IMR-90 (cell line): ENCODE measurements at regions not wholly inside any gene's neighbourhood (a gene's known extent, or its start where the extent isn't known, plus 50 kb on each side); places are given as distances from the start of the nearest gene placed in this dataset.
A peak's percentile ranks its signal among the peaks of the same experiment; 100 is the strongest.

Experiments
- ATAC-seq: fragments of 200-7000 bp; cut with Tn5 transposase; 2 replicates; pipeline ENCODE4 v1.9.1; 2020; ENCODE audit warnings: low read depth, mild to moderate bottlenecking, moderate library complexity
- BruUV-seq: library from RNA; stranded (reverse); fragments of 400-500 nt; replicated peaks from 2 replicates; lab custom pipeline; 2021; lab: Mats Ljungman, UMichigan
- CTCF ChIA-PET: fragments of 300-600 bp; formaldehyde crosslinking; extraction: SDS; loops from one replicate; lab custom pipeline; 2021; ENCODE audit warnings: antibody characterized with exemption; lab: Yijun Ruan, JAX
- POLR2A ChIA-PET: fragments of 300-600 bp; sonication (Branson Sonifier 250); formaldehyde crosslinking; loops from one replicate; lab custom pipeline; 2022; ENCODE audit warnings: antibody characterized with exemption; ENCODE audit not compliant: unreplicated experiment; lab: Charles Lee
- DNase-seq: peaks from one replicate; pipeline ENCODE4 v3.0.0; 2013
- H2AFZ ChIP-seq: replicated peaks from 2 replicates; pipeline ENCODE3; 2013; ENCODE audit warnings: low read length, mild to moderate bottlenecking; ENCODE audit not compliant: poor library complexity
- H2AK5ac ChIP-seq: 2 replicates; pipeline ENCODE4 v1.6.1; 2013; ENCODE audit warnings: low read depth, low read length, inconsistent platforms
- H2AK9ac ChIP-seq: replicated peaks from 2 replicates; pipeline ENCODE3; 2013; ENCODE audit warnings: mild to moderate bottlenecking, low read depth, low read length, moderate library complexity; ENCODE audit not compliant: poor library complexity
- H2BK120ac ChIP-seq: 2 replicates; pipeline ENCODE4 v1.6.1; 2013; ENCODE audit warnings: low read depth, low read length, inconsistent platforms
- H2BK15ac ChIP-seq: 3 replicates; pipeline ENCODE4 v1.6.1; 2013; ENCODE audit warnings: low read depth, low read length, inconsistent platforms
- H2BK20ac ChIP-seq: 2 replicates; pipeline ENCODE4 v1.6.1; 2013; ENCODE audit warnings: low read depth, mild to moderate bottlenecking, inconsistent platforms, low read length, moderate library complexity
- H2BK5ac ChIP-seq: 2 replicates; pipeline ENCODE4 v1.6.1; 2013; ENCODE audit warnings: mild to moderate bottlenecking, low read depth, low read length, inconsistent platforms; ENCODE audit not compliant: poor library complexity, severe bottlenecking
- H3K14ac ChIP-seq: replicated peaks from 2 replicates; pipeline ENCODE4 v1.6.1; 2013; ENCODE audit warnings: low read depth, low read length, inconsistent platforms
- H3K18ac ChIP-seq: 2 replicates; pipeline ENCODE4 v1.6.1; 2013; ENCODE audit warnings: low read depth, low read length, control low read depth
- H3K23ac ChIP-seq: 2 replicates; pipeline ENCODE4 v1.6.1; 2013; ENCODE audit warnings: low read depth, low read length, inconsistent platforms
- H3K27ac ChIP-seq: 2 replicates; pipeline ENCODE4 v1.5.1; 2013; ENCODE audit warnings: mild to moderate bottlenecking, control low read depth, low read length; ENCODE audit not compliant: insufficient read depth
- H3K27me3 ChIP-seq: 2 replicates; pipeline ENCODE4 v1.6.1; 2013; ENCODE audit warnings: low read length; ENCODE audit not compliant: control insufficient read depth, insufficient read depth
- H3K36me3 ChIP-seq: 2 replicates; pipeline ENCODE4 v1.6.1; 2013; ENCODE audit warnings: low read length, mixed read lengths; ENCODE audit not compliant: control insufficient read depth, insufficient read depth
- H3K4ac ChIP-seq: 2 replicates; pipeline ENCODE4 v1.6.1; 2013; ENCODE audit warnings: low read depth, low read length, inconsistent platforms
- H3K4me1 ChIP-seq: 2 replicates; pipeline ENCODE4 v1.6.1; 2013; ENCODE audit warnings: low read length, mixed read lengths; ENCODE audit not compliant: control insufficient read depth, insufficient read depth
- H3K4me2 ChIP-seq: 2 replicates; pipeline ENCODE4 v1.6.1; 2013; ENCODE audit warnings: low read depth, mild to moderate bottlenecking, control low read depth, low read length, moderate library complexity
- H3K4me3 ChIP-seq: 2 replicates; pipeline ENCODE4 v1.5.1; 2013; ENCODE audit warnings: low read depth, mild to moderate bottlenecking, control low read depth, low read length, moderate library complexity; ENCODE audit not compliant: insufficient read depth
- H3K56ac ChIP-seq: 2 replicates; pipeline ENCODE4 v1.6.1; 2013; ENCODE audit warnings: low read length, inconsistent platforms; ENCODE audit not compliant: insufficient read depth; ENCODE audit errors: extremely low read depth
- H3K79me1 ChIP-seq, 2 experiments: 2 replicates each; pipeline ENCODE4 v1.6.1; 2013; ENCODE audit warnings: low read length in 2 of 2, inconsistent platforms in 1 of 2, low read depth in 1 of 2
- H3K9ac ChIP-seq: 2 replicates; pipeline ENCODE4 v1.6.1; 2013; ENCODE audit warnings: low read depth, low read length, control low read depth
- H3K9me1 ChIP-seq: 2 replicates; pipeline ENCODE4 v1.6.1; 2013; ENCODE audit warnings: low read length, inconsistent platforms; ENCODE audit not compliant: insufficient read depth
- H3K9me3 ChIP-seq: 2 replicates; pipeline ENCODE4 v1.6.1; 2013; ENCODE audit warnings: low read length; ENCODE audit not compliant: control insufficient read depth, insufficient read depth
- H4K20me1 ChIP-seq: 2 replicates; pipeline ENCODE4 v1.6.1; 2013; ENCODE audit warnings: low read length, inconsistent platforms; ENCODE audit not compliant: insufficient read depth
- H4K5ac ChIP-seq: 2 replicates; pipeline ENCODE4 v1.6.1; 2013; ENCODE audit warnings: mild to moderate bottlenecking, low read depth, low read length, control low read depth
- H4K8ac ChIP-seq, 2 experiments: 2 replicates each; pipeline ENCODE4 v1.6.1; 2013; ENCODE audit warnings: low read depth in 2 of 2, low read length in 2 of 2, control low read depth in 1 of 2, inconsistent platforms in 1 of 2
- H4K91ac ChIP-seq: 2 replicates; pipeline ENCODE4 v1.6.1; 2013; ENCODE audit warnings: low read depth, low read length, inconsistent platforms; ENCODE audit not compliant: insufficient read depth
- BHLHE40 ChIP-seq: fragments of 150-350 bp; IDR thresholded peaks from 2 replicates; pipeline ENCODE4 v1.6.1; 2016; ENCODE audit warnings: mild to moderate bottlenecking, low read depth, low read length
- FOS ChIP-seq: fragments of 150-350 bp; IDR thresholded peaks from 2 replicates; pipeline ENCODE4 v1.6.1; 2016; ENCODE audit warnings: low read depth, low read length
- NFE2L2 ChIP-seq: fragments of 150-350 bp; IDR thresholded peaks from 2 replicates; pipeline ENCODE4 v1.6.1; 2016; ENCODE audit warnings: low read depth, mild to moderate bottlenecking, low read length
- RCOR1 ChIP-seq: IDR thresholded peaks from 2 replicates; pipeline ENCODE4 v1.6.1; 2012; ENCODE audit warnings: mild to moderate bottlenecking, low read length, improper control_type of control experiment; ENCODE audit not compliant: insufficient replicate concordance
- RFX5 ChIP-seq: IDR thresholded peaks from 2 replicates; pipeline ENCODE4 v1.8.0; 2012; ENCODE audit warnings: low read depth, mild to moderate bottlenecking, low read length, moderate library complexity
- USF2 ChIP-seq: fragments of 150-350 bp; IDR thresholded peaks from 2 replicates; pipeline ENCODE4 v1.6.1; 2017; ENCODE audit warnings: mild to moderate bottlenecking, antibody characterized with exemption, low read length, low read depth
- WGBS, 2 experiments: methylation state at CpG; one replicate each; pipeline versions ENCODE4 v1.1.5 to v1.1.7; 2013; ENCODE audit warnings: missing lambda C conversion rate in 2 of 2; ENCODE audit not compliant: insufficient read length in 1 of 2; ENCODE audit errors: extremely low coverage in 2 of 2; 5-methylcytosine and 5-hydroxymethylcytosine counted together
- dilution Hi-C: fragments of 300-500 bp; cut with HindIII; formaldehyde crosslinking; loops from one replicate; pipeline ENCODE4 v1.14.3; 2018; ENCODE audit warnings: low sequenced_read_pairs; ENCODE audit not compliant: unreplicated experiment
- in situ Hi-C: fragments of 300-500 bp; cut with MboI; formaldehyde crosslinking; loops from 3 replicates; pipeline ENCODE4 v1.14.3; 2019; ENCODE audit warnings: low sequenced_read_pairs, inconsistent platforms, mixed read lengths
- intact Hi-C: fragments of 100-400 bp; cut with micrococcal nuclease; formaldehyde crosslinking; loops from 2 replicates; pipeline ENCODE4 v1.10.0; 2022

- H2AFZ ChIP-seq, result peak overlapping the region; percentile 38
- POLR2A ChIA-PET, result no interaction called here
These were observed 192.3 kb downstream of the REEP3 start for GRCh38 chr10:63713191-63714144.

More at GRCh38 chr10:63713191-63714144, 192.3 kb downstream of the REEP3 start:
- H2BK15ac ChIP-seq, result peak overlapping the region; percentile 25; the same call in 2 of the 3 replicates
- peaks cover 15% of the 10 kb centered on the region for H3K4me1 ChIP-seq
- H3K36me3 ChIP-seq, result no peaks in the 10 kb centered on the region
- H2BK5ac ChIP-seq, result no peak overlapping the region
- dilution Hi-C loops, result loop anchor here (25.0 kb wide), 1 partner anchor 551 kb away; no protein-coding TSS in a partner anchor
- H2AK5ac ChIP-seq, result 0 out of 2 replicates have a peak overlapping the region, but pooled peaks have one; percentile 45
- TF ChIP-seq RCOR1, result no peak
- peak; percentile 20; the same call in 1 of the 2 replicates for TF ChIP-seq FOS
- no peak for TF ChIP-seq RFX5
- TF ChIP-seq USF2, result no peak
- TF ChIP-seq NFE2L2, result no peak
- TF ChIP-seq BHLHE40, result peak; percentile 70
- 0 out of 2 replicates have a peak overlapping the region, but pooled peaks have one; percentile 12 for H3K4me2 ChIP-seq
- no peak overlapping the region for H3K23ac ChIP-seq
- H4K8ac ChIP-seq, result no peak overlapping the region; a peak in 1 of 4 replicates
- H3K4me3 ChIP-seq, result no peak overlapping the region
- H3K9me1 ChIP-seq, result peaks cover 6% of the 10 kb centered on the region; the same call in 1 of the 2 replicates
- H3K9ac ChIP-seq, result no peak overlapping the region
- H3K14ac ChIP-seq, result no peak overlapping the region; the same call in 1 of the 2 replicates
- H3K9me3 ChIP-seq, result no peaks in the 10 kb centered on the region
- intact Hi-C loops, result loop anchor here (2.0 kb wide), 2 partner anchors 191 to 547 kb away; no protein-coding TSS in a partner anchor
- peak overlapping the region; percentile 25; the same call in 1 of the 2 replicates for H3K4ac ChIP-seq
- CTCF ChIA-PET, result interaction anchor here (0.9 to 1.0 kb wide), 2 partner anchors 54 to 547 kb away, joined by 3 to 4 read pairs; no protein-coding TSS in a partner anchor
- H2AK9ac ChIP-seq, result no peak overlapping the region
- H3K18ac ChIP-seq, result no peak overlapping the region
- H3K27ac ChIP-seq, result no peak overlapping the region
- BruUV-seq, result no TSS peak
- peak overlapping the region; percentile 46; the same call in 1 of the 2 replicates for H3K56ac ChIP-seq
- H4K20me1 ChIP-seq, result no peaks in the 10 kb centered on the region
- WGBS, 2 experiments, result no CpG with 5 or more reads among the region's 7 CpGs
- no peaks in the 10 kb centered on the region; the same call in 1 of the 2 replicates for H3K27me3 ChIP-seq
- no peaks in the 10 kb centered on the region for H3K79me1 ChIP-seq
- H2BK20ac ChIP-seq, result no peak overlapping the region
- H4K91ac ChIP-seq, result no peak overlapping the region
- 0 out of 2 replicates have a peak overlapping the region, but pooled peaks have one; percentile 14 for H2BK120ac ChIP-seq
- ATAC-seq, result 0 out of 2 replicates have a peak, but pooled peaks have one; percentile 21
- DNase-seq, result peak; percentile 59
- H4K5ac ChIP-seq, result no peak overlapping the region
- in situ Hi-C loops, result loop anchor here (5.0 to 10.0 kb wide), 2 partner anchors 81 to 249 kb away; partner anchors contain the start of gene JMJD1C
